ENCODE measurements at regions not wholly inside any gene's neighbourhood (a gene's known extent, or its start where the extent isn't known, plus 50 kb on each side); places are given as distances from the start of the nearest gene placed in this dataset.
"Not testable (repeated sequence)": the region's sequence is repeated elsewhere in the genome, so short reads cannot be mapped to it uniquely, and the experiment has no call there.

- no peak for DNase-seq
Observed at GRCh38 chr6:12527339-12527738, 189.2 kb upstream of the PHACTR1 start.

DNA sequence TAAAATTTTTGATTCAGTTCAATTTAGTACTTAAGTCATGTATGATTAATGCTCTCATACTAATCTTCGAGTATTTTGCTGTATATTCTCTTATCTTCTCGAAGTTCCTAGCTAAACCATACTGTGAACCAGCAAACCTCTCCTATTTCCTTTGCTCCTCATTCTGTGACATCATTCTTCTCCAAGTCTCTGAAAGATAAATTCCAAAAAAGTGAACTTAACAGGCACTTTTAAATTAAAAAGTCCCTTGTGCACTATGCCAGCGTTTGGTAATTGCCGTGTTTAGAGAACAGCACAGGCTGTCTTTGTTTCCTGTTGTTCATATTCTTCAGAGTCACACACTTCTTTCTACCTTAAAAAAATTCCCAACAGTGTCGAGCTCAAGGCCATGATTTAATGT is 188.4 kb upstream of the PHACTR1 start:
- no peak for DNase-seq

DNA sequence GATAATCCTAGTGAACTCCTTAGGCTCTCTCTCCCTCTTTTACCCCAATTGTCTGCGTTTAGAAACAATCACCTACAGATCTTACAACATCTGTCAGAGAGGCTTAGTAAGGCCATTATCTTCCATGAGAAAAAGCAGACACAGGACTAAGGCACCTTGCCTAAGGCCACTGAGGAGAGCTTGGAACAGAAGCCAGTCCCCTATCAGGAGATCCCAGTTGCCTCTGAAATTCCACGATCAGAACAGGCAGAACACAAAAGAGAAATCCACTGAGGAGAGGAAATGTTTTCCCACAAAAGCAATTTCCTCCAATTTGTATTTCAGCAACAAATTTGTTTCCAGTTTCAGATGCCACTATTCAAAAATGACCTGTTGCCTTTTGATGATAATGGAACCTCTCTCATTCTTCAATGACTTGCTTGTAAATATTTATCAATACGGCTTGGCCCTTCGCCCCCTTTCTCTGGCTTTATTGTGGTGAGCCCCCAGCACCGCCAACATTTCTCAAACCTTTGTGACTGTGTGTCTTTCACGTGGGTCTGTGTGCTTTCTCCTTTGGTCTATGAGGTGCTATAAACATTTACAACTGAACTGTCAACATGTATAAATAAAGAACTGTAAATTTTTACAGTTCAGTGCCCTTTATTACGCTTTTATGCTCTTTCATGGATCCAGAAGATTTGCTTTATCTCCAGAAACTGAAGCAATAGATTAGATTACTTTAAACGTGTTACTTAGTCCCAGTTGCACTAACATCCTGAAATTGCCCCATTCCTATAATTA is 187.8 kb upstream of the PHACTR1 start:
- DNase-seq: no peak

DNA sequence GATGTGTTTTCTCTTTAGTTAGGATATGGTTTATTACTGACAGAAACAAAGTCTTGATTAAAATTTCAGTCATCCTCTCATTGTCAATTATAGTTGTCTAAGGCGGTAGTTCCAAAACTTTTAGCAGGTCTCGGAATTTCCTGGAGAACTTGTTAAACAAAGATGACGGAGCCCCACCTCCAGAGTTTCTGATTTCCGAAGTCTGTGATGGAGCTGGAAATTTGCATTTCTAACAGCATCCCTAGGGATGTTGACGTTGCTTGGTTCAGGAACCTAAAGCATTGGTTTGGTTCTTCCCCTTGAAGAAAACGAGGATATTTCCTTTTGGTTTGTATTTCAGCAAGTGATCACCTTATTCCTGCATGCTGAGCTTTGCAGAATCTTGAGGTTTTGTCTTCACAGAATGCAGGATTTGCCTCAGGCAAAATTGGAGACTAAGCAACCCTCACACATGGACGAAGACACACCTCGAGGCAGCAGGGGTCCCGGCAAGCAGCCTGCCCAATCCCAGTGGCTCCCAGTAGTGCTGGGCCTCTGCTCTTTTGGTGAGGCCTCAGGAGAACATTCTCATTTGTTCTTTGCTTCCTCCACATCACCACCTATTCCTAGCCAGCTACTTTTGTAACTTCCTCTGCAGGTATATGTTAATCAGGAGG is 187.1 kb upstream of the PHACTR1 start:
- DNase-seq: no peak

GRCh38 chr6:12530345-12530744 is 186.2 kb upstream of the PHACTR1 start:
- no peak for DNase-seq

- no peak for DNase-seq
Observed at GRCh38 chr6:12533586-12533985, 183.0 kb upstream of the PHACTR1 start.

GRCh38 chr6:12534069-12534853 is 182.3 kb upstream of the PHACTR1 start:
- DNase-seq: no peak

DNA sequence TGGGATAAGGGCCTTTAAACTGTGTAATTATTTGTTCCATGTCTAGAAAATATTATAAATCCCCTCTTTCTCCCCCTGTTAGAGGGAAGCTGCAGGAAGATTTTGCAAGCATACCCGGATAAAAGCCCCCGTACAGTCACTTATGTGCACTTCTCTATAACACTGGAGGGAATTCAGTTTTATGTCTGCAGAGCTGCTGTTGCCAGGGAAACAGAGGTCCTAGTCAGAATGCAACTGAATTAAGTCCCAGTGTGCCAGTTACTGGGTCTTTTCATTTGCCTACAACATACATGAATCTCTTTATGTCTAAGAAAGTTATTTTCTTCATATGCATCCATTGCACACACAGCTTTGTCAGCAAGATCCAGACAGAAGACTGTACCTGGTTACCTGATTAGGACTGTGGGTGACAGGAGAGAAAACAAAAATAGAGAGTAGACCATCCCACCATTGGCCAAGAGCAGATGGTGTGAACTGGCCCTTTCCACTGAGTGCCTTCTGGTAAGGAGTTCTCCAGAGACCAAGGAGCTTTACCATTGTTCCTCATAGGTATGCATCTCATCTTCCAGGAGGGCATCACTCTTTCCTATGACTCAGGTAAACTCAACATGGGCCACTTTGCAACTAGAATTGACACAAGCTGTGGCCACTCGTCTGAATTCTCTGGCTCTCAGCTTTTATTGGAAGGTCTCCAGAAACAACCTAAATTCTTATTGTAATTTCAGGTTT is 180.8 kb upstream of the PHACTR1 start:
- DNase-seq: peak in 1 of 3 experiments; percentile 4

DNA sequence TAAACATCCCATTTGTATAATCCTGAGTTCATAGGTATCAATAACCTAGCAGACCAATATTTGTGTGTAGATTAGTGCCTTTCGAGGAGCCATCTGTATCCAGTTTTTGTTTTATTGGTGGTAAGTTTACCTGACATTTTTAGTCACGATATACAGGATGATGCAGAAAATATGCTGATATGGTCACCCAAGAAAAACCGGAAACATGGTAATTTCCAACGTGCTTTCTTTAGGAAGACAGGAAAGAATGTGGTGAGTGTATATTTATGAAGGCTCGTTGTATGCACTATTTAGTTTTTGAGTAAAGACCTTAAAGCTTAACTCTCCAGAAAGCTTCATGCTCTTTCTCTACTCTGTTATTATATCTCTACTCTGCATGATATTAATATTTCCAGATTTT is 180.2 kb upstream of the PHACTR1 start:
- DNase-seq: no peak

DNA sequence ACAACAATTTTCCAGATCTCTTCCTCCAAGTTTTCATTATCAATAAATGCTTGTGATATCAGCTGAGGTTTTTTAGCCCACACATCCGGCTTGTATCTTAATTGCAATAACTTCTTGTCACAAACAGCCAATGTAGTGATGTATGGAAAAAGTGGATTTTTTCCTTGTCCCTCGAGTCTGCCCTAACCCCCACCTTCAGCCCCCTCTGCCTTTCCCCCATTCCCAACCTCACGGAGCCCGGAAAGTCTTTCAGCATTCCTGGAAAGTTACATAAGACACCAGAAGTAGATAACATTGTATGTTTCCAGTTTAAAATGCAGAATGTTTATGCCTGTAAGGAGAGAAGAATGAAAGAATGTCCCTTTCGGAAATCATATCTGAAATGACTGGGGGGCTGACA is 179.2 kb upstream of the PHACTR1 start:
- DNase-seq: no peak

DNA sequence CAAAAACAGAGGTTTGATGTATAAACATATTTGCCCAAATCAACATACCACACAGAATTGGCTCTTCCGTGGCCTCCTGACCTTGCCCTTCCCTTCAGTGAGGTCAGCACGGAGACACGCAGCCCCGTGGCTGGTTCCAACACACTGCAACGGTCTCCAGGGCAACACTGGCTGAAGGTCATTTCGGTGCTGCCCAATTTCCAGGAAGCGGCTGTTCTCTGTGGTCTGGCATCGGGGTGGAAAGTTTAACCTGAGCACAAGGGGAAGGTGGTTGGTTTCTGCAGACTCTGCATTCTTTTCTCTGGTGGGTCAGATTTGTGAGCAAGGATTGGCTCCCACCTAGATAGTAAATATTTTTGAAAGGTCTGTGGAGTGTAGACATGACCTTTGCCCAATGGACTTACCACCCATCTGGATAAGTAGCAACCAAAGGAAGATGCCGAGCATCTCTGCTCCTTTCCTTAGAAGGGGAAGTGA is 177.6 kb upstream of the PHACTR1 start:
- no peak for DNase-seq

- DNase-seq: not testable (repeated sequence)
Observed at GRCh38 chr6:12542319-12543115, 174.1 kb upstream of the PHACTR1 start.

DNA sequence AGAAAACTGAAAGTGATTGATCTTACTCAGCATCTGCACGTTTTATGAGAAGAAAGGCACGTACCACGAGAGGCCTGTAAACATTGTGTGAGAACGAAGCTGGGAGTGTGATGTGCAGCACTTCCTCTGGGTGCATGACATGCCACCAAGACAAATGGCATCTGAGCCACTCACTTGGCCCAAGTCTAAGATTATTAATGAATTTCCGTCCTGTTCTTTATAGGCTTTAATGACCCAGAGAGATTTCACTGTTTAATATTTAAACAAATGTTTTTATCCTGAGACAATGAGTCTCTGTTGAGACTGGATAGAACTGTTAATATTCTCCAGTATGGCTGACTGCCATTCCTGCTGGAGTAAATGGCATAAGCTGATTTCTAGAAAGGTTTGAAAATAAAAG is 172.6 kb upstream of the PHACTR1 start:
- DNase-seq: no peak

DNA sequence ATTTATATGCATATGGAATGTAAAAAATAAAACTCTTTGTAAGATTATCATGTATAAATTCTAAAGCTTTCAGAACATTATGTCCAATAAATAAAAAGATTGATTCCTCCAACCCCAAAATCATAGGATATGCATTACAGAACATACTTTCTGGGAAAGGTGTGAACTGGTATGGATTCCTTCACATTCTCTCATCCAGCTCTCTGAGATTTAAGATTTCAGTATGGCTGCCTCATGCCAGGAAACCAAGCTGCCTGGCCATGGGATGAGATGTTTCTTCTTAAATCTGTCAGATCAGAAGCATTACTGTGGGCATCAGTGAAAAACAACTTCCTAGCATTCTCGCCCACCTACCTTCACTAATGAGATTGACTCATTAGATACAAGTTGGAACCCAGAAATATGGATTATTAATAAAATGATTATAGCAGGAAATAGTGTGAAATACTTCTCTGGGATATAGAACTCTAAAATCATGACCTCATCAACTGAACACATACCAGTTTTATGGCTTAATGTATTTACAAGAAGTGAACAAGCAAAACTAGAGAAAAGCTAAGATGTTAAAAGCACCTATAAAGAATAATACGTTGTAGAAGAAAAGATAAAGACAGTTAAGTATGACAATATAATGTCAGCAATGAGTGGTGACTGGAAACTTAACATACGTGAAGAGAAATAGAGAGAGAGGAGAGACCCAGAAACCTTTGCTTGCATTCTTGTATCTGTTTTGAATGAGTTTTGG is 171.6 kb upstream of the PHACTR1 start:
- DNase-seq: no peak

DNA sequence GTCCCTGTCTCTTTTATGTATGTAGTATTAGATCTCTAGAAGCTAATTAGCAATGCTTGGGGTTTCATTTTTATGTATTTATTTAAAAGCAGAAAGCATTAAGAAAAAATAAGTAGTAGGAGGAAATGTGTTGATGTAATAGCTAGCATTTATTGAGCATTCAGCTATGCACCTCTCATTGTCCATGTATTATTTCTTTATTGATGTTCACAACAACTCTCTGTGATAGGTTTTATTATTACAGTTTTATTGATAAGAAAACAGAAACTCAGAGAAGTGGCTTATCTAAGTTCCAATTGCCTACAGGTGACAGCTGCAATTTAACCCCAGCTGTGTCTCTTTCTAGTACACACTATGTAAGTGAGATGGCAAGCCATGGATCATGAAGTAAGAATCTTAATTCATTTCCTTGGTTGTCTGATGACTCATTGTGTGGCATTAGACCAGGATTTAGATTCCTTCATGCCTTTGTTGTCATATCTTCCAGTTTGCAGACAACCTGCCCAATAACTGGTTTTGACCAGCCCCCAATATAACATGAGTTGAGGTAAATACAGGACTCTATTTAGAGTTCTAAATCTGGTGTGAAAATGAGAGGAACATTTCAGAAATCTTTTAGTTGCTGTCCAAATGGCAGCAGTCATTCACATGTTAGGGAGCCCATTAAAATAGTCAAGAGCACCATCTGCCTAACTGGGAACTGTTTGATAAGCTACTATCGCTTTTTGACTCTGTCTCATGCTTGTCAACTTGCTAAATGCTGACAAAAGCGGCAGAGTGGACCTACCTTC is 170.8 kb upstream of the PHACTR1 start:
- DNase-seq: no peak

DNA sequence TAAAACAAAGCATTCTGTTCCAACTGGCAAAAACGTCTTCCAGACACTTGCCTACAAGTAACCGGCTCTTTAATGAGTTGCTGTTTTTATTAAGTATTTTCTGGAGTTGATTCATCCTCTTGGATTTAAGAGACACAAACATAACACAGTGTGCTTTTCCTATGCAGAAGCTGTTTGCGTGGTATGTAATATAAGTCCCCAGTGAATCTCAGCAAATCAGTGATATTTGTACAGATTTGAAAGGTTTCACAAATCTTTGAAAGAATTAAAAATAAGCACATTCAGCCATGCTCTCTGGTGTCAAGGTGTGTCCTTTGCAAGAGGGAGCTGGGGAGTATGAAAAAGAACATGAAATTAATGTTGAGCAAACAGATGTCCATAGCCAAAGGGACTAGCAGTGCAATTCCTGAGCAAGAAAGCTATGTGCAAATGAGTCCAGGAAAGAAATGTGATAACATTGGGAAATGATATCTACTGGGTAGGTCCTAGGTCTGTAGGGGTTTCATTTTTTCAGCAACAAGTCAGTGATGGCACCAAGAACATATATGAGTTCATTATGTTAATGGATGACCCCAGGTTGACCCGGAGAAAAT is 170.1 kb upstream of the PHACTR1 start:
- DNase-seq: no peak

DNA sequence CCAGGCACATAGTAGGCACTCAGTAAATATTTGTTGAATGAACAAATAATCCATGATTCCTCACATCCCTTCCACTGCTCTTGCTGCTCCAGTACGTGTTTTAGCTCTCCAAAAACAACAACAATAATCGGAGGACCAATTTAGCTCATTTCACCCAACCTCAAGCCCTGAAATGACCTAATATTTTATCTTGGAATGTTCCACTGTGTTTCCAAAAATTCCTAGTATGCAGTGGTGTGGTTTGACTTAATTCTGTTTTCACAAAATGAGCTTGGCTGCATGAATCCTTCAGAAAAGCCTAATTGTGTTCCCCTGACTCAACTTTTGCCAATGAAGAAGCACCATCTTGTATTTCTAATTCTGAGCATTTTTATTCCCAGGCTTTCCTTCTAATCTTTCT is 168.0 kb upstream of the PHACTR1 start:
- DNase-seq: no peak

GRCh38 chr6:12549445-12549844 is 167.1 kb upstream of the PHACTR1 start:
- not testable (repeated sequence) for DNase-seq

DNA sequence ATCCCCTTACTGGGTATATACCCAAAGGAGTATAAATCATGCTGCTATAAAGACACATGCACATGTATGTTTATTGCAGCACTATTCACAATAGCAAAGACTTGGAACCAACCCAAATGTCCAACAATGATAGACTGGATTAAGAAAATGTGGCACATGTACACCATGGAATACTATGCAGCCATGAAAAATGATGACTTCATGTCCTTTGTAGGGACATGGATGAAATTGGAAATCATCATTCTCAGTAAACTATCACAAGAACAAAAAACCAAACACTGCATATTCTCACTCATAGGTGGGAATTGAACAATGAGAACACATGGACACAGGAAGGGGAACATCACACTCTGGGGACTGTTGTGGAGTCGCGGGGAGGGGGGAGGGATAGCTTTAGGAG is 161.7 kb upstream of the PHACTR1 start:
- not testable (repeated sequence) for DNase-seq

DNA sequence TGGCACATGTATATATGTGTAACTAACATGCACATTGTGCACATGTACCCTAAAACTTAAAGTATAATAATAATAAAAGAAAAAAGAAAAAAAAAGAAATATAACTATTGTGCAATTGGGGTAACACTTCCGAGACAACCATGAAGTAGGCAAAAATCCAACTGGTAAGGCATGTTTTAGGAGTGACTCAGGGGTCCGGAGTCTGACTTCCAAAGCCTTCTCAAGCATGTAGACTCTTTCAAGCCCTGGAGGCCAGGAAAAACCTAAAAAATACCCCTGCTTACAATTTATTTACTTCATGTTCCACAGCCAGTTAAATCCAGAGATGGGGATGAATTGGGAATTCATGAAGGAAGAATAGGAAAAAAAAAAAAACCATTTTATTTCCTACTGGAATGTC is 161.3 kb upstream of the PHACTR1 start:
- DNase-seq: no peak
